ENCODE measurements at regions not wholly inside any gene's neighbourhood (a gene's known extent, or its start where the extent isn't known, plus 50 kb on each side); places are given as distances from the start of the nearest gene placed in this dataset.

GRCh38 chr4:3352505-3352904, 59.7 kb downstream of the RGS12 start:
- TF ChIP-seq CTCF (IDR thresholded peaks at IDR 0.05; ENCODE audit: insufficient read depth, low read depth, low read length) (no peak), EZH2 (IDR thresholded peaks at IDR 0.05; ENCODE audit: insufficient read depth, low read length) (no peak)
